ENCODE measurements at regions not wholly inside any gene's neighbourhood (a gene's known extent, or its start where the extent isn't known, plus 50 kb on each side); places are given as distances from the start of the nearest gene placed in this dataset.

GRCh38 chr18:72601944-72602343 is 57.8 kb upstream of the CBLN2 start:
- no peak for TF ChIP-seq TAF1 (IDR thresholded peaks at IDR 0.05; ENCODE audit: borderline replicate concordance, low read depth, low read length)
- no peak for TF ChIP-seq POLR2AphosphoS5 (IDR thresholded peaks at IDR 0.05; ENCODE audit: low read depth, low read length)

All from GM12892 (cell line).